HFFc6 (cell line): ENCODE measurements at regions not wholly inside any gene's neighbourhood (a gene's known extent, or its start where the extent isn't known, plus 50 kb on each side); places are given as distances from the start of the nearest gene placed in this dataset.

Experiments
- DNase-seq: peaks from one replicate; pipeline ENCODE4 v3.0.0-alpha.2; 2018
- H3K27ac Mint-ChIP-seq: 2 replicates; pipeline ENCODE4 v1.8.0; 2020; ENCODE audit warnings: mild to moderate bottlenecking, mixed read lengths
- H3K27me3 Mint-ChIP-seq: 2 replicates; pipeline ENCODE4 v1.8.0; 2021; ENCODE audit warnings: mild to moderate bottlenecking, moderate library complexity, mixed read lengths; ENCODE audit not compliant: insufficient read depth
- H3K36me3 Mint-ChIP-seq: 2 replicates; pipeline ENCODE4 v1.8.0; 2021; ENCODE audit warnings: low read depth, mixed read lengths
- H3K4me1 Mint-ChIP-seq: 2 replicates; pipeline ENCODE4 v1.8.0; 2020; ENCODE audit warnings: low read depth, mixed read lengths
- H3K4me3 Mint-ChIP-seq: 2 replicates; pipeline ENCODE4 v1.8.0; 2020; ENCODE audit warnings: mild to moderate bottlenecking, moderate library complexity, mixed read lengths
- H3K9me3 Mint-ChIP-seq: 2 replicates; pipeline ENCODE4 v1.8.0; 2020; ENCODE audit warnings: mild to moderate bottlenecking, mixed read lengths
- CTCF ChIP-seq: fragments of 200-600 bp; sonication (generic); IDR thresholded peaks from 2 replicates; pipeline ENCODE4 v1.5.0; 2021; ENCODE audit warnings: antibody characterized with exemption, mild to moderate bottlenecking

GRCh38 chr3:17927036-17927435 lies 184.6 kb upstream of the TBC1D5 start:
- H3K4me3 Mint-ChIP-seq, result no peak overlapping the region
- no peak for DNase-seq
- H3K9me3 Mint-ChIP-seq, result peaks cover 5% of the 10 kb centered on the region
- no peaks in the 10 kb centered on the region; the same call in none of the 2 replicates for H3K27me3 Mint-ChIP-seq
- H3K4me1 Mint-ChIP-seq, result no peaks in the 10 kb centered on the region
- peaks cover 5% of the 10 kb centered on the region; the same call in 1 of the 2 replicates for H3K36me3 Mint-ChIP-seq
- no peak for TF ChIP-seq CTCF
- H3K27ac Mint-ChIP-seq, result no peak overlapping the region

- TF ChIP-seq CTCF, result no peak
- Mint-ChIP-seq H3K36me3 (no peaks in the 10 kb centered on the region), H3K27me3 (no peaks in the 10 kb centered on the region; the same call in 1 of the 2 replicates), H3K27ac (no peak overlapping the region), H3K9me3 (no peaks in the 10 kb centered on the region), H3K4me3 (no peak overlapping the region), H3K4me1 (peaks cover 4% of the 10 kb centered on the region; the same call in 1 of the 2 replicates)
- no peak for DNase-seq
Measured at GRCh38 chr3:17915341-17915740, 172.9 kb upstream of the TBC1D5 start.

GRCh38 chr3:17913359-17913758 lies 170.9 kb upstream of the TBC1D5 start:
- Mint-ChIP-seq H3K4me3 (no peak overlapping the region), H3K9me3 (no peaks in the 10 kb centered on the region)

GRCh38 chr3:17911986-17912760 lies 169.7 kb upstream of the TBC1D5 start:
- no peaks in the 10 kb centered on the region for H3K9me3 Mint-ChIP-seq
- no peak for TF ChIP-seq CTCF
- H3K27me3 Mint-ChIP-seq, result peaks cover 3% of the 10 kb centered on the region; the same call in 1 of the 2 replicates
- H3K27ac Mint-ChIP-seq, result no peak overlapping the region
- DNase-seq, result no peak
- no peaks in the 10 kb centered on the region for H3K36me3 Mint-ChIP-seq
- no peak overlapping the region for H3K4me3 Mint-ChIP-seq
- H3K4me1 Mint-ChIP-seq, result peaks cover 4% of the 10 kb centered on the region; the same call in 1 of the 2 replicates

More at GRCh38 chr3:17913359-17913758, 170.9 kb upstream of the TBC1D5 start:
- Mint-ChIP-seq H3K36me3 (no peaks in the 10 kb centered on the region), H3K27ac (no peak overlapping the region), H3K27me3 (peaks cover 3% of the 10 kb centered on the region; the same call in 1 of the 2 replicates), H3K4me1 (peaks cover 4% of the 10 kb centered on the region; the same call in 1 of the 2 replicates)
- no peak for DNase-seq
- TF ChIP-seq CTCF, result no peak

GRCh38 chr3:17910922-17911321 lies 168.5 kb upstream of the TBC1D5 start:
- DNase-seq, result no peak
- Mint-ChIP-seq H3K4me1 (peaks cover 4% of the 10 kb centered on the region; the same call in 1 of the 2 replicates), H3K9me3 (no peaks in the 10 kb centered on the region), H3K27me3 (peaks cover 3% of the 10 kb centered on the region; the same call in 1 of the 2 replicates), H3K4me3 (no peak overlapping the region), H3K27ac (no peak overlapping the region), H3K36me3 (no peaks in the 10 kb centered on the region)
- no peak for TF ChIP-seq CTCF
